ENCODE measurements at regions not wholly inside any gene's neighbourhood (a gene's known extent, or its start where the extent isn't known, plus 50 kb on each side); places are given as distances from the start of the nearest gene placed in this dataset.

DNA sequence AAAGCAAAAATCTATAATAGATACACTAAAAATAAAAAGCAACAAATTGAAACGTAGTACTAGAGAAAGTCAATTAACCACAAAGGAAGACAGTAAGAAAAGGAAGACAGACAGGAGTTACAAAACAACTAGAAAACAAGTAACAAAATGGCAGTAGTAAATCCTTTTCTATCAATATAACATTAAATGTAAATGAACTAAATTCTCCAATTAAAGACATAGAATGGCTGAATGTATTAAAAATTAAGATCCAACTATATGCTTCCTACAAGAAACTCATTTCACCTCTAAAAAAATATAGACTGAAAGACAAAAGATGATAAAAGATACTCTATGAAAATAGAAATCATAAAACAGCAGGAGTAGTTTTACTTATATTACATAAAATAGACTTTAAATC lies 79.1 kb downstream of the CTH start:
- TF ChIP-seq ZBTB7A (IDR thresholded peaks at IDR 0.05; ENCODE audit: low read depth) (no peak), CREB1 (IDR thresholded peaks at IDR 0.05; ENCODE audit: low read depth) (no peak), EGR1 (IDR thresholded peaks at IDR 0.05) (no peak), NFIC (IDR thresholded peaks at IDR 0.05) (no peak), TAF1 (IDR thresholded peaks at IDR 0.05; ENCODE audit: low read depth) (no peak), YY1 (IDR thresholded peaks at IDR 0.05; ENCODE audit: low read depth) (no peak), FOXM1 (IDR thresholded peaks at IDR 0.05; ENCODE audit: borderline replicate concordance, low read depth) (no peak), TEAD4 (IDR thresholded peaks at IDR 0.05) (no peak), CEBPB (IDR thresholded peaks at IDR 0.05) (no peak)
- TF ChIP-seq, protein P1, sequence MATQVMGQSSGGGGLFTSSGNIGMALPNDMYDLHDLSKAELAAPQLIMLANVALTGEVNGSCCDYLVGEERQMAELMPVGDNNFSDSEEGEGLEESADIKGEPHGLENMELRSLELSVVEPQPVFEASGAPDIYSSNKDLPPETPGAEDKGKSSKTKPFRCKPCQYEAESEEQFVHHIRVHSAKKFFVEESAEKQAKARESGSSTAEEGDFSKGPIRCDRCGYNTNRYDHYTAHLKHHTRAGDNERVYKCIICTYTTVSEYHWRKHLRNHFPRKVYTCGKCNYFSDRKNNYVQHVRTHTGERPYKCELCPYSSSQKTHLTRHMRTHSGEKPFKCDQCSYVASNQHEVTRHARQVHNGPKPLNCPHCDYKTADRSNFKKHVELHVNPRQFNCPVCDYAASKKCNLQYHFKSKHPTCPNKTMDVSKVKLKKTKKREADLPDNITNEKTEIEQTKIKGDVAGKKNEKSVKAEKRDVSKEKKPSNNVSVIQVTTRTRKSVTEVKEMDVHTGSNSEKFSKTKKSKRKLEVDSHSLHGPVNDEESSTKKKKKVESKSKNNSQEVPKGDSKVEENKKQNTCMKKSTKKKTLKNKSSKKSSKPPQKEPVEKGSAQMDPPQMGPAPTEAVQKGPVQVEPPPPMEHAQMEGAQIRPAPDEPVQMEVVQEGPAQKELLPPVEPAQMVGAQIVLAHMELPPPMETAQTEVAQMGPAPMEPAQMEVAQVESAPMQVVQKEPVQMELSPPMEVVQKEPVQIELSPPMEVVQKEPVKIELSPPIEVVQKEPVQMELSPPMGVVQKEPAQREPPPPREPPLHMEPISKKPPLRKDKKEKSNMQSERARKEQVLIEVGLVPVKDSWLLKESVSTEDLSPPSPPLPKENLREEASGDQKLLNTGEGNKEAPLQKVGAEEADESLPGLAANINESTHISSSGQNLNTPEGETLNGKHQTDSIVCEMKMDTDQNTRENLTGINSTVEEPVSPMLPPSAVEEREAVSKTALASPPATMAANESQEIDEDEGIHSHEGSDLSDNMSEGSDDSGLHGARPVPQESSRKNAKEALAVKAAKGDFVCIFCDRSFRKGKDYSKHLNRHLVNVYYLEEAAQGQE (IDR thresholded peaks at IDR 0.05; ENCODE audit: low read depth): no peak
- TF ChIP-seq, protein P2, sequence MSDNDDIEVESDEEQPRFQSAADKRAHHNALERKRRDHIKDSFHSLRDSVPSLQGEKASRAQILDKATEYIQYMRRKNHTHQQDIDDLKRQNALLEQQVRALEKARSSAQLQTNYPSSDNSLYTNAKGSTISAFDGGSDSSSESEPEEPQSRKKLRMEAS (IDR thresholded peaks at IDR 0.05): no peak
- TF ChIP-seq, protein P3, sequence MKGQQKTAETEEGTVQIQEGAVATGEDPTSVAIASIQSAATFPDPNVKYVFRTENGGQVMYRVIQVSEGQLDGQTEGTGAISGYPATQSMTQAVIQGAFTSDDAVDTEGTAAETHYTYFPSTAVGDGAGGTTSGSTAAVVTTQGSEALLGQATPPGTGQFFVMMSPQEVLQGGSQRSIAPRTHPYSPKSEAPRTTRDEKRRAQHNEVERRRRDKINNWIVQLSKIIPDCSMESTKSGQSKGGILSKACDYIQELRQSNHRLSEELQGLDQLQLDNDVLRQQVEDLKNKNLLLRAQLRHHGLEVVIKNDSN (IDR thresholded peaks at IDR 0.05): no peak
